Nephron progenitor cell (in vitro differentiated cells): ENCODE measurements at regions not wholly inside any gene's neighbourhood (a gene's known extent, or its start where the extent isn't known, plus 50 kb on each side); places are given as distances from the start of the nearest gene placed in this dataset.
"Not testable (repeated sequence)": the region's sequence is repeated elsewhere in the genome, so short reads cannot be mapped to it uniquely, and the experiment has no call there.

Experiments
- DNase-seq: peaks from one replicate; pipeline ENCODE4 v3.0.0; 2021
- H3K27ac Mint-ChIP-seq: 2 replicates; pipeline ENCODE4 v1.8.0; 2021; ENCODE audit warnings: mild to moderate bottlenecking, moderate library complexity, mixed read lengths
- H3K27me3 Mint-ChIP-seq: 2 replicates; pipeline ENCODE4 v1.8.0; 2021; ENCODE audit warnings: mild to moderate bottlenecking, low read depth, mixed read lengths; ENCODE audit not compliant: poor library complexity
- H3K36me3 Mint-ChIP-seq: 2 replicates; pipeline ENCODE4 v1.8.0; 2021; ENCODE audit warnings: low read depth, mixed read lengths
- H3K4me1 Mint-ChIP-seq: 2 replicates; pipeline ENCODE4 v1.8.0; 2021; ENCODE audit warnings: mixed read lengths
- H3K4me3 Mint-ChIP-seq: 2 replicates; pipeline ENCODE4 v1.8.0; 2021; ENCODE audit warnings: mild to moderate bottlenecking, moderate library complexity, mixed read lengths
- H3K9me3 Mint-ChIP-seq: 2 replicates; pipeline ENCODE4 v1.8.0; 2021; ENCODE audit warnings: mild to moderate bottlenecking, moderate library complexity, mixed read lengths
- CTCF ChIP-seq: fragments of 200-600 bp; sonication (generic); IDR thresholded peaks from 2 replicates; pipeline ENCODE4 v1.5.0; 2021; ENCODE audit warnings: antibody characterized with exemption

GRCh38 chr6:145093226-145093625, 642.1 kb downstream of the EPM2A start:
- Mint-ChIP-seq H3K36me3 (no peaks in the 10 kb centered on the region), H3K4me1 (no peaks in the 10 kb centered on the region), H3K27me3 (peaks cover 8% of the 10 kb centered on the region), H3K9me3 (peaks cover 16% of the 10 kb centered on the region), H3K4me3 (no peak overlapping the region), H3K27ac (no peak overlapping the region)
- TF ChIP-seq CTCF: no peak
- DNase-seq: no peak

- no peak for TF ChIP-seq CTCF
- Mint-ChIP-seq H3K4me1 (no peaks in the 10 kb centered on the region), H3K27me3 (peaks cover 4% of the 10 kb centered on the region), H3K9me3 (peaks cover 30% of the 10 kb centered on the region), H3K27ac (no peak overlapping the region), H3K36me3 (no peaks in the 10 kb centered on the region), H3K4me3 (no peak overlapping the region)
- DNase-seq: no peak
Measured at GRCh38 chr6:145096846-145097245, 638.5 kb downstream of the EPM2A start.

- H3K27me3 Mint-ChIP-seq, H3K36me3 Mint-ChIP-seq, H3K4me1 Mint-ChIP-seq, H3K4me3 Mint-ChIP-seq, H3K27ac Mint-ChIP-seq, DNase-seq: not testable (repeated sequence)
- H3K9me3 Mint-ChIP-seq: peaks cover 30% of the 10 kb centered on the region
Measured at GRCh38 chr6:145098127-145098526, 637.2 kb downstream of the EPM2A start.

GRCh38 chr6:145099713-145100112, 635.6 kb downstream of the EPM2A start:
- peaks cover 4% of the 10 kb centered on the region for H3K27me3 Mint-ChIP-seq
- no peak for DNase-seq
- H3K4me1 Mint-ChIP-seq: peaks cover 8% of the 10 kb centered on the region
- peaks cover 30% of the 10 kb centered on the region for H3K9me3 Mint-ChIP-seq
- no peak overlapping the region for H3K27ac Mint-ChIP-seq
- no peak for TF ChIP-seq CTCF
- H3K36me3 Mint-ChIP-seq: no peaks in the 10 kb centered on the region
- no peak overlapping the region for H3K4me3 Mint-ChIP-seq

- no peak for DNase-seq
- Mint-ChIP-seq H3K27me3 (peaks cover 6% of the 10 kb centered on the region), H3K9me3 (peaks cover 26% of the 10 kb centered on the region), H3K27ac (no peak overlapping the region), H3K36me3 (no peaks in the 10 kb centered on the region), H3K4me1 (no peaks in the 10 kb centered on the region), H3K4me3 (no peak overlapping the region)
- TF ChIP-seq CTCF: no peak
Measured at GRCh38 chr6:145110109-145110508, 625.2 kb downstream of the EPM2A start.

GRCh38 chr6:145111407-145111806, 623.9 kb downstream of the EPM2A start:
- H3K4me1 Mint-ChIP-seq, H3K4me3 Mint-ChIP-seq, H3K36me3 Mint-ChIP-seq, H3K27me3 Mint-ChIP-seq, DNase-seq, H3K27ac Mint-ChIP-seq: not testable (repeated sequence)
- peaks cover 26% of the 10 kb centered on the region for H3K9me3 Mint-ChIP-seq

GRCh38 chr6:145112711-145113148, 622.6 kb downstream of the EPM2A start:
- Mint-ChIP-seq H3K27me3 (peaks cover 7% of the 10 kb centered on the region), H3K4me3 (no peak overlapping the region), H3K9me3 (peaks cover 16% of the 10 kb centered on the region), H3K4me1 (no peaks in the 10 kb centered on the region), H3K36me3 (no peaks in the 10 kb centered on the region), H3K27ac (no peak overlapping the region)
- no peak for DNase-seq
- no peak for TF ChIP-seq CTCF
